PC-3 (cell line): ENCODE measurements at regions not wholly inside any gene's neighbourhood (a gene's known extent, or its start where the extent isn't known, plus 50 kb on each side); places are given as distances from the start of the nearest gene placed in this dataset.

ENCODE experiments used
- ATAC-seq: fragments of 200-7000 bp; cut with Tn5 transposase; 2 replicates; pipeline ENCODE4 v1.9.1; 2020; ENCODE audit warnings: mild to moderate bottlenecking, moderate library complexity
- BruUV-seq: library from RNA; stranded (reverse); fragments of 400-500 nt; replicated peaks from 2 replicates; lab custom pipeline; 2021; lab: Mats Ljungman, UMichigan
- CTCF ChIA-PET: fragments of 300-600 bp; sonication (Branson Sonifier 250); formaldehyde crosslinking; loops from one replicate; lab custom pipeline; 2022; ENCODE audit warnings: antibody characterized with exemption; lab: Charles Lee
- POLR2A ChIA-PET: fragments of 300-600 bp; sonication (Branson Sonifier 250); formaldehyde crosslinking; loops from one replicate; lab custom pipeline; 2022; ENCODE audit warnings: antibody characterized with exemption; ENCODE audit not compliant: unreplicated experiment; lab: Charles Lee
- DNase-seq: peaks from one replicate; pipeline ENCODE4 v3.0.0-alpha.2; 2015
- H2AFZ ChIP-seq: fragments of 300-600 bp; sonication (generic); 2 replicates; pipeline ENCODE4 v1.6.0; 2016; ENCODE audit warnings: antibody characterized with exemption, low read length
- H3F3A ChIP-seq: fragments of 300-600 bp; sonication (generic); one replicate; pipeline ENCODE4 v1.6.0; 2017; ENCODE audit warnings: antibody characterized with exemption, low read length, control low read depth, mild to moderate bottlenecking; ENCODE audit not compliant: unreplicated experiment
- H3K27ac ChIP-seq: fragments of 300-600 bp; sonication (generic); 2 replicates; pipeline ENCODE4 v1.5.1; 2016; ENCODE audit warnings: mild to moderate bottlenecking, low read length
- H3K27me3 ChIP-seq: fragments of 300-600 bp; sonication (generic); 2 replicates; pipeline ENCODE4 v1.6.1; 2016; ENCODE audit warnings: low read length, mixed read lengths
- H3K36me3 ChIP-seq: fragments of 300-600 bp; sonication (generic); 2 replicates; pipeline ENCODE4 v1.6.1; 2016; ENCODE audit warnings: low read depth, mixed run types, low read length, mixed read lengths
- H3K4me1 ChIP-seq: fragments of 300-600 bp; sonication (generic); 2 replicates; pipeline ENCODE4 v1.5.1; 2016; ENCODE audit warnings: low read length; ENCODE audit not compliant: insufficient read depth
- H3K4me2 ChIP-seq: fragments of 300-600 bp; sonication (generic); 2 replicates; pipeline ENCODE4 v1.6.0; 2016; ENCODE audit warnings: low read length
- H3K4me3 ChIP-seq: fragments of 300-600 bp; sonication (generic); 2 replicates; pipeline ENCODE4 v1.5.1; 2016; ENCODE audit warnings: mild to moderate bottlenecking, low read length, mixed read lengths
- H3K79me2 ChIP-seq: fragments of 300-600 bp; sonication (generic); 2 replicates; pipeline ENCODE4 v1.6.1; 2017; ENCODE audit warnings: low read length, mixed read lengths
- H3K9ac ChIP-seq: fragments of 300-600 bp; sonication (generic); 2 replicates; pipeline ENCODE4 v1.6.0; 2016; ENCODE audit warnings: mild to moderate bottlenecking, low read length
- H3K9me2 ChIP-seq: fragments of 300-600 bp; sonication (generic); replicated peaks from 2 replicates; pipeline ENCODE4 v1.6.1; 2016; ENCODE audit warnings: mixed run types, low read length, mixed read lengths
- H3K9me3 ChIP-seq: fragments of 300-600 bp; sonication (generic); 2 replicates; pipeline ENCODE4 v1.6.1; 2016; ENCODE audit warnings: low read length, mixed read lengths
- H4K20me1 ChIP-seq: fragments of 300-600 bp; sonication (generic); 2 replicates; pipeline ENCODE4 v1.6.1; 2016; ENCODE audit warnings: low read length, mixed read lengths
- CTCF ChIP-seq: fragments of 300-600 bp; sonication (generic); conservative IDR thresholded peaks from 2 replicates; pipeline ENCODE4 v1.5.1; 2017; ENCODE audit warnings: antibody characterized with exemption, low read depth, mild to moderate bottlenecking, low read length
- EZH2 ChIP-seq: fragments of 300-600 bp; sonication (generic); IDR thresholded peaks from one replicate; pipeline ENCODE4 v1.6.1; 2017; ENCODE audit warnings: antibody characterized with exemption, mild to moderate bottlenecking, low read length; ENCODE audit not compliant: unreplicated experiment
- EZH2phosphoT487 ChIP-seq: fragments of 300-600 bp; sonication (generic); IDR thresholded peaks from 2 replicates; pipeline ENCODE4 v1.6.1; 2018; ENCODE audit warnings: mild to moderate bottlenecking, antibody characterized with exemption, low read length, borderline replicate concordance
- intact Hi-C: fragments of 100-400 bp; cut with micrococcal nuclease; formaldehyde crosslinking; loops from 2 replicates; pipeline ENCODE4 v1.9.0; 2023

- H3F3A ChIP-seq, result no peaks in the 10 kb centered on the region
- no peak overlapping the region for H3K9ac ChIP-seq
- ATAC-seq (no peak), DNase-seq (no peak)
- CTCF ChIA-PET, result no interaction called here
- POLR2A ChIA-PET, result no interaction called here
- H3K9me2 ChIP-seq, result no peaks in the 10 kb centered on the region
- BruUV-seq, result no TSS peak
- H4K20me1 ChIP-seq, result no peaks in the 10 kb centered on the region
- H3K4me2 ChIP-seq, result no peak overlapping the region
- no peak overlapping the region for H2AFZ ChIP-seq
- H3K9me3 ChIP-seq, result no peaks in the 10 kb centered on the region
- H3K79me2 ChIP-seq, result no peaks in the 10 kb centered on the region
- no peak overlapping the region for H3K27ac ChIP-seq
- TF ChIP-seq CTCF (no peak), EZH2phosphoT487 (no peak), EZH2 (no peak)
- H3K4me1 ChIP-seq, result no peaks in the 10 kb centered on the region
- no peaks in the 10 kb centered on the region for H3K27me3 ChIP-seq
- intact Hi-C loops, result no loop called here
- H3K4me3 ChIP-seq, result no peak overlapping the region
- no peaks in the 10 kb centered on the region for H3K36me3 ChIP-seq
Observed at GRCh38 chr18:44238454-44238853, 442.2 kb upstream of the SETBP1 start.

- Histone ChIP-seq H3K4me2 (no peak overlapping the region), H3F3A (no peaks in the 10 kb centered on the region), H3K27me3 (no peaks in the 10 kb centered on the region), H3K36me3 (no peaks in the 10 kb centered on the region), H3K79me2 (no peaks in the 10 kb centered on the region), H3K27ac (no peak overlapping the region), H3K9ac (no peak overlapping the region), H3K4me3 (no peak overlapping the region), H3K9me2 (no peaks in the 10 kb centered on the region), H4K20me1 (no peaks in the 10 kb centered on the region), H2AFZ (no peak overlapping the region), H3K9me3 (no peaks in the 10 kb centered on the region), H3K4me1 (no peaks in the 10 kb centered on the region)
- POLR2A ChIA-PET, result no interaction called here
- CTCF ChIA-PET, result no interaction called here
- no peak for DNase-seq
- no peak for ATAC-seq
- TF ChIP-seq EZH2phosphoT487 (no peak), EZH2 (no peak), CTCF (no peak)
- no TSS peak for BruUV-seq
- intact Hi-C loops, result no loop called here
Observed at GRCh38 chr18:44238911-44239310, 441.8 kb upstream of the SETBP1 start.

GRCh38 chr18:44241020-44241419 lies 439.7 kb upstream of the SETBP1 start:
- CTCF ChIA-PET, result no interaction called here
- ATAC-seq (no peak), DNase-seq (no peak)
- H3K27me3 ChIP-seq, result no peaks in the 10 kb centered on the region
- no peaks in the 10 kb centered on the region for H4K20me1 ChIP-seq
- POLR2A ChIA-PET, result no interaction called here
- no peaks in the 10 kb centered on the region for H3F3A ChIP-seq
- no peak overlapping the region for H2AFZ ChIP-seq
- no peaks in the 10 kb centered on the region for H3K4me1 ChIP-seq
- H3K4me2 ChIP-seq, result no peak overlapping the region
- H3K79me2 ChIP-seq, result no peaks in the 10 kb centered on the region
- H3K36me3 ChIP-seq, result no peaks in the 10 kb centered on the region
- TF ChIP-seq EZH2 (no peak), CTCF (no peak), EZH2phosphoT487 (no peak)
- H3K27ac ChIP-seq, result no peak overlapping the region
- no peak overlapping the region for H3K9ac ChIP-seq
- intact Hi-C loops, result no loop called here
- no peaks in the 10 kb centered on the region for H3K9me2 ChIP-seq
- H3K4me3 ChIP-seq, result no peak overlapping the region
- BruUV-seq, result no TSS peak
- H3K9me3 ChIP-seq, result no peaks in the 10 kb centered on the region
